Activated naive CD4-positive, alpha-beta T cell treated with anti-CD3 and anti-CD28 coated beads, Interleukin-2, amount 10 ng/mL, durations not matched to agents 7 days and 5 days (primary cell): ENCODE measurements at regions not wholly inside any gene's neighbourhood (a gene's known extent, or its start where the extent isn't known, plus 50 kb on each side); places are given as distances from the start of the nearest gene placed in this dataset.

ENCODE experiments used
- CTCF ChIA-PET: fragments of 350-600 bp; sonication (Branson Sonifier 250); formaldehyde crosslinking; loops from one replicate; lab custom pipeline; 2021; ENCODE audit warnings: antibody characterized with exemption; lab: Charles Lee
- DNase-seq: peaks from one replicate; pipeline ENCODE4 v3.0.0-alpha.2; 2020
- H3K27ac Mint-ChIP-seq: one replicate; pipeline ENCODE4 v1.8.0; 2021; ENCODE audit warnings: mild to moderate bottlenecking, moderate library complexity, mixed read lengths
- H3K27me3 Mint-ChIP-seq: one replicate; pipeline ENCODE4 v1.8.0; 2021; ENCODE audit warnings: mild to moderate bottlenecking, mixed read lengths
- H3K36me3 Mint-ChIP-seq: one replicate; pipeline ENCODE4 v1.8.0; 2021; ENCODE audit warnings: mixed read lengths
- H3K4me1 Mint-ChIP-seq: one replicate; pipeline ENCODE4 v1.8.0; 2021; ENCODE audit warnings: mixed read lengths
- H3K4me3 Mint-ChIP-seq: one replicate; pipeline ENCODE4 v1.8.0; 2021; ENCODE audit warnings: mild to moderate bottlenecking, moderate library complexity, mixed read lengths
- H3K9me3 Mint-ChIP-seq: one replicate; pipeline ENCODE4 v1.8.0; 2021; ENCODE audit warnings: mixed read lengths

DNA sequence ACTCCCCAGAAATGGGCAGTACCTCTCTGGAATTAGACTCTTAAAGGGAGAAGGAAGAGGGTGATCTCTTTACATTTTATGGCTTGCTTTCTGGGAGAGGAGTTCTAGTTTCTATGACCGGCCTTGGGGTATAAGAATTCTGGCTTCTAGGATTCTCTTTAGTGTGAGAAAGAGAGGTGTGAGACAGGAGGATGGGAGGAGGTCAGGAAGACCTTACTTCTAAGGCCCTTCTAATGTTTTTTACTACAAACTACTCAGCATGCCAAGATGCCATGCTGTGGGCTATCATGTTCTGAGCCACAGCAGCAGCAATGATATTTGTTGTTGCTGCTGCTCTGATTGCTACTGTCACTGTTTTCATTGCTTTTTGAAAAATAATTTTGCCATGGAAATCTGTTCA, 538.3 kb downstream of the SLITRK6 start:
- Mint-ChIP-seq H3K36me3 (no peaks in the 10 kb centered on the region), H3K9me3 (peaks cover 2% of the 10 kb centered on the region), H3K27ac (no peak overlapping the region), H3K27me3 (no peaks in the 10 kb centered on the region), H3K4me1 (no peaks in the 10 kb centered on the region), H3K4me3 (no peak overlapping the region)
- DNase-seq: no peak
- CTCF ChIA-PET: no interaction called here

DNA sequence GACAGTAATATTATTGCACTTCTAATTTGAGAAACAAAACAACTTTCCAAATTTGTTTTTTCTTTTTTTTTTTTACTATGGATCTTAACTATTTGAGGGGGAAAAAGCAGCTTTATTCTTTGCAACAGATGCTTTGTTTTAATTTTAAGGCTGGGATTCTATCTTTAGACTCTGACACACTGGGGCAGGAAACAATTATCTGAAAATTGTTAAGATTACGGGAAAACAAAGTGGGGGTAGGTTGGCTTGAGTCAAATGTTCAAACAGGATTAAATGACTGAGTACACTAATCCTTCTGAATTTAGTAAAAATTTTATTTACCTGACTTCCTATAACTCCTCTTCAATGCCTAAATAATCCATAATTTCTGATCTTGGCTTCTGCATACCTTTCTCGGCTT, 543.2 kb downstream of the SLITRK6 start:
- no peak for DNase-seq
- peaks cover 9% of the 10 kb centered on the region for H3K9me3 Mint-ChIP-seq
- H3K4me1 Mint-ChIP-seq: no peaks in the 10 kb centered on the region
- no peak overlapping the region for H3K27ac Mint-ChIP-seq
- H3K4me3 Mint-ChIP-seq: no peak overlapping the region
- CTCF ChIA-PET: no interaction called here
- no peaks in the 10 kb centered on the region for H3K27me3 Mint-ChIP-seq
- H3K36me3 Mint-ChIP-seq: no peaks in the 10 kb centered on the region

DNA sequence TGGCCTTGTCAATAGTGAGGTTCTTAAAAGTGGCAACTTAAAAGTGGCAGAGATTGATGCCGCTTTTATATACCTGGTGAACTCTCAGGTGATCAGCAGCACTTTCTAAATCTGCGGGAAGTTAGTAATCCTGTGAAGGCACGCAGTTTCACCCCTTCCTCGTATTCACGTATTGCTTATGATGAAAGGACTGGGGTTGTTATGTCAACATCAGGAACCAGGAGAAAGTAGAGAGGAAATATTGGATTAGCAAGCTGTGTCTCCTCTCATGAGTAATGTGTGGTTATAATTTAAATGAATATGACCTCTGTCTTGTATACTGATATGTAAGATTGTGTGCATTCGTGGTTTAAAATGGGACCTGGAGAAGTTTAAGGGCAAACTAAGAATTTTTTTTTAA, 544.6 kb downstream of the SLITRK6 start:
- H3K36me3 Mint-ChIP-seq: no peaks in the 10 kb centered on the region
- no peak for DNase-seq

DNA sequence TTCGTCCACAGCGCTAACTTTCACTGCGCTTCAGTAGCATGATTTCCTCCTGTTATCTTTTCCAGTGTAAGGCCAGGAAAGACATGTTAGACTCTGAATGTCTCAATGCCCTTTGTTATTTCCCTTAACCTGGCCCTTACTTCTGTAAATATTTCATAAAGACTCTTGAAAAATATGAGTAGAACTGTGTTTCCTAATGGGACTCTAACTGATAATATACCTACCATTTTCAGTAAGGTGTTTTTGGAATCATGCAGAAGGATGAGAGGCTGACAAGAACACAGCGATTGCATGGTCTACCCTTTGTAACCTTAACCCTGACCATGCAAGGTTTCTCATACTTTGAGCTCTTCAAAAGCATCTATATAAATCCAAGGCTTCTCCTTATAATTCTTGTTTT, 550.1 kb downstream of the SLITRK6 start:
- no peaks in the 10 kb centered on the region for H3K4me1 Mint-ChIP-seq
- DNase-seq: no peak
- no peak overlapping the region for H3K4me3 Mint-ChIP-seq
- no peak overlapping the region for H3K27ac Mint-ChIP-seq
- no peaks in the 10 kb centered on the region for H3K36me3 Mint-ChIP-seq
- H3K9me3 Mint-ChIP-seq: peaks cover 9% of the 10 kb centered on the region
- CTCF ChIA-PET: no interaction called here
- H3K27me3 Mint-ChIP-seq: no peaks in the 10 kb centered on the region

More for the DNA sequence above, 544.6 kb downstream of the SLITRK6 start:
- Mint-ChIP-seq H3K27ac (no peak overlapping the region), H3K4me3 (no peak overlapping the region), H3K27me3 (no peaks in the 10 kb centered on the region), H3K4me1 (no peaks in the 10 kb centered on the region), H3K9me3 (peaks cover 9% of the 10 kb centered on the region)
- CTCF ChIA-PET: no interaction called here

DNA sequence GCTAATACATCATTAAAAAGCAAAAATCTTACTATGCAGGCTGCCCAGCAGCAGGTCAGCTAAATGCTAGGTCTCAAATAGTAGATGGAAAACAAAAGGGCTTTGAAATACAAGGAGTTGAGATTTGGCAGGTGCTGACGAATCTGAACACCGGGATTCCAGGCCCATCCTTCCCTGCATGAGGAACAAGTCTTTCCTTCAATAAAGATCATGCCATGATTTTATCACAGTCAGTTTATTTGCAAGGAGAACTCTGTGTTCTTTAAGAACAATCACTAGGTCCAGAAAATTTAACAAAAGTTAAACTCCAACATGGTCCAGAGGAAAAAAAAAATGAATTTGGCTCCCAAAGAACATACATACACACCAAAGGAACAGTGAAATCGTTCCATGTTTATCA, 551.4 kb downstream of the SLITRK6 start:
- Mint-ChIP-seq H3K27ac (no peak overlapping the region), H3K36me3 (no peaks in the 10 kb centered on the region), H3K9me3 (peaks cover 3% of the 10 kb centered on the region), H3K4me1 (no peaks in the 10 kb centered on the region), H3K27me3 (no peaks in the 10 kb centered on the region), H3K4me3 (no peak overlapping the region)
- CTCF ChIA-PET: no interaction called here
- no peak for DNase-seq

DNA sequence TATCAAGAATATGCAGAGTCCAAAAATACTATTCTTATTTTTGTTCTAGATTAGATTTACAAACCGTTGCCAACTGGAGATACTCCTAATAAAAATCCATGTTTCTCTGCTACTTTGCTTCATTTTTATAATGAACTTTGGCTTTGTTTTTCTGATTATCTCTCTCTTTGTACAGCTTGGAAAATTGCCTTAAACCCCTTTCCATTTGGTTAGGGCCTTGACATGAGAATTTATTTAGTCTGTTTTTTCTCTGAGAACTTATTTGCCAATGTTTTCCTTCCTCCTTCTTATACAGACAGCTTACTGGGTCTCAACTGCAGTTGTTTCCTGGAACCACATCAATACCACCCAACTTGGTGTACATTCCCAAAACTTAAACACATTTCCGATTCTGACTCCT, 555.4 kb downstream of the SLITRK6 start:
- Mint-ChIP-seq H3K9me3 (no peaks in the 10 kb centered on the region), H3K4me3 (no peak overlapping the region), H3K27ac (no peak overlapping the region), H3K27me3 (no peaks in the 10 kb centered on the region), H3K36me3 (no peaks in the 10 kb centered on the region), H3K4me1 (no peaks in the 10 kb centered on the region)
- CTCF ChIA-PET: no interaction called here
- DNase-seq: no peak

DNA sequence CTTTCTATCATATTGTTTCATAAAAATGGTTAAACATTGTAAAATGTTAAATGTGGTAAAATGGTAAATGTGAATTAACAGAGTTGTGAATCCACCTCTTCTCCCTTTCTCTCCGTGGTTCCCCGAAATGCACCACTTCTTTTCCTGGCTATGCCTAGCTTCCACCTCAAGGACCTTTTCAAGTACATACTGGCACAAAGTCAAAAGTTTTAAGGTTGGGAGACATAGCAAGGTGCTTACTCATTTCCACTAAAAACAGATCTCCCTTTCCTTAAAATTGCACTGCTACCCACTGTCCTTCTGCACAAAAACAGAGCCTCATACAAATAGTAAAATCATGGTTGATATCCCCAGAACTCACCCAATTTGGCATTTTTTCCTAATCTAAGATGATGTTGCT, 558.2 kb downstream of the SLITRK6 start:
- DNase-seq: no peak
- no peaks in the 10 kb centered on the region for H3K9me3 Mint-ChIP-seq
- H3K27ac Mint-ChIP-seq: no peak overlapping the region
- no peaks in the 10 kb centered on the region for H3K36me3 Mint-ChIP-seq
- H3K27me3 Mint-ChIP-seq: no peaks in the 10 kb centered on the region
- CTCF ChIA-PET: no interaction called here
- H3K4me3 Mint-ChIP-seq: no peak overlapping the region
- H3K4me1 Mint-ChIP-seq: no peaks in the 10 kb centered on the region

DNA sequence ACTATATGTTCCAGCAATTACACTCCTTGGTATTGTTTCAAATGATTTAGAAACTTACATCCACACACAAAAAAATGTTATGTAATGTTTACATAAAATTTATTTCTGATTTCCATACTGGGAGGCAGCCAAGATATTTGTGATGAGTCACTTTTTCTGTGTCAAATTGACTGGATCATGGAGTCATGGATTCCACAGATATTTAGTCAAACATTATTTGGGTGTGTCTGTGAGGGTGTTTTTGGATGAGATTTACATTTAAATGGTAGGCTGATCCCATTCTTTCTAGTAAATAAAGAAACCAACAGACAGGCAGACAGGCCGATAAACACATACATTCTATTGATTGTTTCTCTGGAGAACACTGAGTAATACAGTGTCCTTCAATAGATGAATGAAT, 562.8 kb downstream of the SLITRK6 start:
- no peaks in the 10 kb centered on the region for H3K9me3 Mint-ChIP-seq
- CTCF ChIA-PET: no interaction called here
- H3K27ac Mint-ChIP-seq: no peak overlapping the region
- no peaks in the 10 kb centered on the region for H3K4me1 Mint-ChIP-seq
- H3K27me3 Mint-ChIP-seq: no peaks in the 10 kb centered on the region
- no peak for DNase-seq
- no peak overlapping the region for H3K4me3 Mint-ChIP-seq
- H3K36me3 Mint-ChIP-seq: no peaks in the 10 kb centered on the region

DNA sequence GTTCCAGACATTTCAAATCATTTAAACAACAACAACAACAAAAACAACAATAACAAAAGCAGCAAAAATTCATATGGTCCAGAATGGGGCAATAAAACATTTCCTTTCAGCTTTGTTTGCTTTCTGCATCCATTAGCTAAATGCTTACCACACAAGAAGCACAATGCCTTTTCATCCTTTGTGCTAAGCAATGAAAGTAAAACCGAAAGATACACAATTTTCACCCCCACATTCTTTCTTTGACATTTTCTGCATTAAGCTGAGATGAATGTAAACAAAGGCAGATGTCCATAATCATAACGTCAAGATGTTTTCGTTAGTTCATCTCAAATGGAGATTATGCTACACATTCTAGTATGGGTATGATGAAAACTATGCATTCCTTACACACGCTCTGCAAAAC, 568.5 kb downstream of the SLITRK6 start:
- Mint-ChIP-seq H3K36me3 (no peaks in the 10 kb centered on the region), H3K4me3 (no peak overlapping the region), H3K27me3 (no peaks in the 10 kb centered on the region), H3K9me3 (peaks cover 4% of the 10 kb centered on the region), H3K4me1 (no peaks in the 10 kb centered on the region), H3K27ac (no peak overlapping the region)
- CTCF ChIA-PET: no interaction called here
- DNase-seq: no peak

DNA sequence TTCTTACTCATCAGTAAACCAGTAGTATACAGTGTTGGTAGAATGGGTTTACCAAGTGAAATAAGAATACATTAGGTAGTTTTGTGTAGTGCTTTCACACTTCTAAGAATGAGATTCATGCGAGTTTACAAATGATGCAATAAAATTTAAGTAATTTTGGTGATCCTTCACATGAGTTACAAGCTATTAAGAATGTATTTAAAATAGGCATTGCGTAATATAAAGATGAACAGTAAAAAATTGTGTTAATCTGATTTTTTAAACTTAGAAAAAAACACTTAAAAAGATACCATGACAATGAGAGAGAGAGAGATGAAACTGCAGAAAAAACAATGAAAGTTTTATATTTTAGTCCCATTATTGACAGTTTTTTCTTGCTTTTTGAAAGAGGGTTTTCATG, 570.5 kb downstream of the SLITRK6 start:
- Mint-ChIP-seq H3K27ac (no peak overlapping the region), H3K9me3 (peaks cover 4% of the 10 kb centered on the region), H3K4me1 (no peaks in the 10 kb centered on the region), H3K27me3 (no peaks in the 10 kb centered on the region), H3K4me3 (no peak overlapping the region), H3K36me3 (no peaks in the 10 kb centered on the region)
- CTCF ChIA-PET: no interaction called here
- no peak for DNase-seq

DNA sequence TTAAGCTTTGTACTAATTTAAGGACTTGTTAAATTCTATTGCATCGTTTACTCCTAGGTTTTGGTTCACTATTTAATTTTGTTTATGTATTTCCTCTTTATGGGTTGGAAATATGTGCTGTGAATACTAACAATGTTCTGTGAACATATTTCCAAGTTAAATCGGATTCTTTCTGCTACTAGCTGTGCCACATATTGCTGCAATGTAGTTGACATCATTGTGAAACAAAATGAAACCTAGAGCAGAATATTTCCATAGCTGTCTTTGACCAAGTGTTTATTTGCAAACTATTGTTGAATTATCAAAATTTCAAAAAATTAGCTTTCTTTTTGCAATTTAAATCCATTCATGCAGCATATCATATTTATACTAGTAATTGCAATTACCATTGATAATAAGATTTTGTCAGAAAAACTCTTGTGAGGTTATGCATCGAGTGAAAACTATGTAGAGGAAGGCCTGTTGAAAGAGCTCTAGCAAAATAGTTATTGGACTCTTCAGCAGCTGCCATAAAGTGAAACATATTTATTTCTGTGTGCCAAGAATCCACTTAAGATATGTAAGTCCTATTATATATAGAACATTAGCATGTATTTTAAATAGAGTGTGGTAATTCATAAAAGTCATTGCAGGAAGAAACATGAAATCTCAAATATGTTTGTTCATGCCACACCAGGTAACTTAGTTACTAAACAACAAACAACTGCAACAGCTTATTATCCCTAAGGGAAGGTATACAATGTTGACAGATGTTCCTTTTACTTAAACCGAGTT, 575.1 kb downstream of the SLITRK6 start:
- Mint-ChIP-seq H3K27ac (no peak overlapping the region), H3K9me3 (peaks cover 5% of the 10 kb centered on the region), H3K36me3 (no peaks in the 10 kb centered on the region), H3K27me3 (no peaks in the 10 kb centered on the region), H3K4me3 (no peak overlapping the region), H3K4me1 (no peaks in the 10 kb centered on the region)
- CTCF ChIA-PET: no interaction called here
- DNase-seq: no peak

DNA sequence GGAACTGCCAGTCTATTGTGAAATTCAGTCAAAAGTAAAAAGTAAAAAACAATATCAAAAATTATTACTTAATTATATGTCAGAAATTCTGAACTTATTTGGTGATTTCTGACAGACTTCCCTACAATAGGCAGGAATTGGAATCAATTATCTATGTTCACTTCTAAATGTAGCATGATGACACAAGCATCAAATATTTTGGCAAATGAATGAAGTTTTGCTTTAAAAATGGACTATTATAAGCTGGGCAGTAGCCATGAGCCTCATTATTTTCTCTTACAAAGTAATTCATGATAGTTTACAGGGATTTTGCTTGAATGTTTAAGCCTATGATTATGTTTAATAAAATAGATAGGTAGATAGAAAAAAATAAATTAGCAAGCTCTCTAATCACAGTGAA, 582.6 kb downstream of the SLITRK6 start:
- CTCF ChIA-PET: no interaction called here
- no peak overlapping the region for H3K27ac Mint-ChIP-seq
- peaks cover 1% of the 10 kb centered on the region for H3K9me3 Mint-ChIP-seq
- no peaks in the 10 kb centered on the region for H3K36me3 Mint-ChIP-seq
- no peak for DNase-seq
- H3K4me3 Mint-ChIP-seq: no peak overlapping the region
- H3K4me1 Mint-ChIP-seq: no peaks in the 10 kb centered on the region
- H3K27me3 Mint-ChIP-seq: no peaks in the 10 kb centered on the region

DNA sequence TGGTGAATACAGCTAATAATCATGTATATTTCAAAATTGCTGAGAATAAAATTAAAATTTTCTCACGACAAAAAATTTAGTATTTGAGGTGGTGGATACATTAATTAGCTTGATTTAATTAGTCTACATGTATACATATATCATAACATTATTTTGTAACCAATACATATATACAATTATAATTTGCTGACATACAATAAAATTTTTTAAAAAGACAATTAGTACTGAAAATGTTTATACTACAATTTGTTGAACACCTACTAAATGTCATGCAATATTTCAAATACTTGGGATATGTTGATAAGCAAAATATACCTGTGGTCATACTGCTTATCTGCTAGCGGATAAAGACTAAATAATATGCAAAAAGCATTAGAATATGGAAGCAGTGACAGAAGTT, 586.5 kb downstream of the SLITRK6 start:
- Mint-ChIP-seq H3K27me3 (no peaks in the 10 kb centered on the region), H3K4me1 (no peaks in the 10 kb centered on the region), H3K9me3 (peaks cover 8% of the 10 kb centered on the region), H3K36me3 (no peaks in the 10 kb centered on the region), H3K27ac (no peak overlapping the region), H3K4me3 (no peak overlapping the region)
- CTCF ChIA-PET: interaction anchor here (0.6 kb wide), 1 partner anchor 14 kb away, joined by 3 read pairs; no protein-coding TSS in a partner anchor
- DNase-seq: no peak

DNA sequence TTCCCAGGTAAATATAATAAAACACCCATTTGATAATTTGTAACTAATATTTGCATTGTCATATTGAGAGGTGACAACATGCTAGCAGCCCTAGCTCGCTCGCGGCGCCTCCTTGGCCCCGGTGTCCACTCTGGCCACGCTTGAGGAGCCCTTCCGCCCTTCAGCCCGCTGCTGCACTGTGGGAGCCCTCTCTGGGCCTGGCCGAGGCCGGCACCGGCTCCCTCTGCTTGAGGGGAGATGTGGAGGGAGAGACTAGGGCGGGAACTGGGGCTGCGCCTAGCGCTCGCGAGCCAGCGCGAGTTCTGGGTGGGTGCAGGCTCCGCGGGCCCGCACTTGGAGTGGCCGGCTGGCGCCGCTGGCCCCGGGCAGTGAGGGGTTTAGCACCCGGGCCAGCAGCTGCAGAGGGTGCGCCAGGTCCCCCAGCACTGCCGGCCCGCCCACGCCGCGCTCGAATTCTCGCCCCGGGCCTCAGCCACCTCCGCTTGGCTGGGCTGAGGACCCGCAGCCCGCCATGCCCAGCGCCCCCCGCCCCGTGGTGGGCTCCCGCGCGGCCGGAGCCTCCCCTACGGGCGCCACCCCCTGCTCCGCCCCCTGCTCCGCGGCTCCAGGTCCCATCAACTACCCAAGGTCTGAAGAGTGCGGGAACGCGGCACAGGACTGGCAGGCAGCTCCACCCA, 594.4 kb downstream of the SLITRK6 start:
- DNase-seq: no peak
- Mint-ChIP-seq H3K4me3 (no peak overlapping the region), H3K9me3 (peaks cover 19% of the 10 kb centered on the region), H3K27ac (no peak overlapping the region), H3K36me3 (no peaks in the 10 kb centered on the region), H3K4me1 (no peaks in the 10 kb centered on the region), H3K27me3 (no peaks in the 10 kb centered on the region)
- CTCF ChIA-PET: no interaction called here

DNA sequence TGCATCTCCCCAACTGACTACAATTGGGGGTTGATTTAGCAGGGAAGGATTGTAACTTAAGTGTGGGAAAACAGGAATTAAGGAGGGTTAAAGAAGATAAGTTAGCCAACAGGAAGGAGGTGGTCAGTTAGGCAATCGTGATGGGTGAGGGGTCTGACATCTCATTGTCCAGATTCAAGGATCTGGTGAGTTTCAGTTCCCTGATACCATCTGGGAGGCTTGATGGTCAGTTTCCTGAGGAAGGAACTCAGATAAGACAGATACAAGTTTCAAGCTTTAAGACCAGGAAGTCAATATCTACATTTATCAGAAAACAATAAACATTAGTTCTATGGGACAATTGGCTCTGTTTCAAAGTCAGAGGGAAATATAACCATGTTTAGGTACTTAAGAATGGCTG, 601.8 kb downstream of the SLITRK6 start:
- Mint-ChIP-seq H3K36me3 (no peaks in the 10 kb centered on the region), H3K4me1 (no peaks in the 10 kb centered on the region), H3K4me3 (no peak overlapping the region), H3K9me3 (peaks cover 1% of the 10 kb centered on the region), H3K27ac (no peak overlapping the region), H3K27me3 (no peaks in the 10 kb centered on the region)
- DNase-seq: no peak
- CTCF ChIA-PET: no interaction called here
